ENCODE measurements at regions not wholly inside any gene's neighbourhood (a gene's known extent, or its start where the extent isn't known, plus 50 kb on each side); places are given as distances from the start of the nearest gene placed in this dataset.
"Not testable (repeated sequence)": the region's sequence is repeated elsewhere in the genome, so short reads cannot be mapped to it uniquely, and the experiment has no call there.

DNA sequence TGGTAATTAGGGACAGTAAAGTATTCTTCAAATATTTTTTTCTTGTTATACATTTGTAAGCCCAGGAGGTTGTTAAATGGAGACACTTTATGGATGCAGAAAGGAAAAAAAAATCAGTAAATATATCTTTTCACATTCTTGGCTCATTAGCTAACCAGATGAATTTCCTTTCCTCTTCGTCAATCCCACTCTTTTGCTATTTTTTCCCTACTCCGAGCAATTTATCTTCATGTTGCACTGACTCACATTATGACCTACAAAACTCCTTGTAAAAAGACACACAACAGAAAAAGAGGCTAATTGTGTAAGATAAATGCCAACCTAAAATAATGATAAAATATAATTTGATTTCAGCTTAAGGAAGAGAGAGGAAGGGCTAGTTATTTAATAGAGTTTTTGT lies 472.9 kb upstream of the ZNF337 start:
- Mint-ChIP-seq H3K9me3 (no peaks in the 10 kb centered on the region), H3K36me3 (ENCODE audit: low read depth) (no peaks in the 10 kb centered on the region), H3K4me1 (no peaks in the 10 kb centered on the region), H3K27ac (no peak overlapping the region), H3K27me3 (ENCODE audit: low read depth) (no peaks in the 10 kb centered on the region), H3K4me3 (no peak overlapping the region)
- TF ChIP-seq, protein P1, sequence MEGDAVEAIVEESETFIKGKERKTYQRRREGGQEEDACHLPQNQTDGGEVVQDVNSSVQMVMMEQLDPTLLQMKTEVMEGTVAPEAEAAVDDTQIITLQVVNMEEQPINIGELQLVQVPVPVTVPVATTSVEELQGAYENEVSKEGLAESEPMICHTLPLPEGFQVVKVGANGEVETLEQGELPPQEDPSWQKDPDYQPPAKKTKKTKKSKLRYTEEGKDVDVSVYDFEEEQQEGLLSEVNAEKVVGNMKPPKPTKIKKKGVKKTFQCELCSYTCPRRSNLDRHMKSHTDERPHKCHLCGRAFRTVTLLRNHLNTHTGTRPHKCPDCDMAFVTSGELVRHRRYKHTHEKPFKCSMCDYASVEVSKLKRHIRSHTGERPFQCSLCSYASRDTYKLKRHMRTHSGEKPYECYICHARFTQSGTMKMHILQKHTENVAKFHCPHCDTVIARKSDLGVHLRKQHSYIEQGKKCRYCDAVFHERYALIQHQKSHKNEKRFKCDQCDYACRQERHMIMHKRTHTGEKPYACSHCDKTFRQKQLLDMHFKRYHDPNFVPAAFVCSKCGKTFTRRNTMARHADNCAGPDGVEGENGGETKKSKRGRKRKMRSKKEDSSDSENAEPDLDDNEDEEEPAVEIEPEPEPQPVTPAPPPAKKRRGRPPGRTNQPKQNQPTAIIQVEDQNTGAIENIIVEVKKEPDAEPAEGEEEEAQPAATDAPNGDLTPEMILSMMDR (IDR thresholded peaks at IDR 0.05; ENCODE audit: unreplicated experiment in 3 of 3), result no peak

- Mint-ChIP-seq H3K36me3 (ENCODE audit: low read depth) (no peaks in the 10 kb centered on the region), H3K27me3 (ENCODE audit: low read depth) (no peaks in the 10 kb centered on the region), H3K4me3 (no peak overlapping the region), H3K27ac (no peak overlapping the region), H3K4me1 (no peaks in the 10 kb centered on the region), H3K9me3 (no peaks in the 10 kb centered on the region)
- TF ChIP-seq, protein P1 (IDR thresholded peaks at IDR 0.05; ENCODE audit: unreplicated experiment in 3 of 3), result no peak
Measured at GRCh38 chr20:26167499-26167898, 470.8 kb upstream of the ZNF337 start.

GRCh38 chr20:26163890-26164289 lies 467.2 kb upstream of the ZNF337 start:
- H3K27me3 Mint-ChIP-seq (ENCODE audit: low read depth), result no peaks in the 10 kb centered on the region
- H3K4me3 Mint-ChIP-seq, result no peak overlapping the region
- H3K27ac Mint-ChIP-seq, result no peak overlapping the region
- no peaks in the 10 kb centered on the region for H3K9me3 Mint-ChIP-seq
- TF ChIP-seq, protein P1 (IDR thresholded peaks at IDR 0.05; ENCODE audit: unreplicated experiment in 3 of 3), result no peak
- H3K36me3 Mint-ChIP-seq (ENCODE audit: low read depth), result no peaks in the 10 kb centered on the region
- no peaks in the 10 kb centered on the region for H3K4me1 Mint-ChIP-seq

- H3K9me3 Mint-ChIP-seq; H3K4me1 Mint-ChIP-seq; H3K36me3 Mint-ChIP-seq (ENCODE audit: low read depth); H3K27ac Mint-ChIP-seq; H3K27me3 Mint-ChIP-seq (ENCODE audit: low read depth); H3K4me3 Mint-ChIP-seq: not testable (repeated sequence)
Measured at GRCh38 chr20:26163151-26163550, 466.5 kb upstream of the ZNF337 start.

DNA sequence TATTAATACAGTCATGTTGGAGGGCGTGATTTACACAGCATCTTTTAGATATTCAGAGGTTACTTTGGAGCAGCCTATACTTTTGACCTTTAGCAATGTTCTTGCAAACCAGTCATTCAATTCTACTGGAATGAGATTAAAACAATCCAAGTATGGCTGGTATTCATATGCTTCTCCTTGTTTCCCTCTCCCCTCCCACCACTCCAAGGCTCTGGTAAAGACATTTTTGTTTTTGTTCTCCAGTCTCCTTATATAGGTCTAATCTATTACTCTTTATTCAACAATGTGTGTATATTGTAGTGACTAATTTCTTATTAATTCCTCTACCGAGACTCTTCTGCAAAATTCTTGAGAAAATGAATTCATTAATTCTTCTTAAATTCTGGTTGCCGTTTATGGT lies 465.1 kb upstream of the ZNF337 start:
- not testable (repeated sequence) for H3K4me3 Mint-ChIP-seq; H3K4me1 Mint-ChIP-seq; H3K9me3 Mint-ChIP-seq; H3K27ac Mint-ChIP-seq; H3K27me3 Mint-ChIP-seq (ENCODE audit: low read depth); H3K36me3 Mint-ChIP-seq (ENCODE audit: low read depth)

GRCh38 chr20:26160916-26161315 lies 464.3 kb upstream of the ZNF337 start:
- H3K27ac Mint-ChIP-seq; H3K36me3 Mint-ChIP-seq (ENCODE audit: low read depth); H3K4me1 Mint-ChIP-seq; H3K4me3 Mint-ChIP-seq; H3K9me3 Mint-ChIP-seq; H3K27me3 Mint-ChIP-seq (ENCODE audit: low read depth): not testable (repeated sequence)

DNA sequence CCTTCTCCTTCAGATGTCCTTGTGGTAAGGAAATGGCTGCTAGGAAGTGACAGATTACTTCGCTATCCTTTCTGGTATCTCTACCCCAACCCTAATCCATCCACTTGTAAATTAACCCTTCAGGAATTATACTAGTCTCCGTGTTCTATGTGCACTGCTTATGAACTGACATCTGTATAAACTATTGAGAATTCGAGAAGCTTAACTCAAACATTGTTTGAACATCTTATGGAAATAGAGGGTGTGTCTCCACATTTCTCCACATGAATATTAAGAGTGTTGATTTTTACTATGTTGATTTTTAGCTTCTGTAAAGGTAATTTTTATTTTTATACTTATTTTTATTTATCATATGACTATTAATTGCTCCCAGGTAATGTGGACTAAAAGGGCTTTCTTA lies 457.6 kb upstream of the ZNF337 start:
- Mint-ChIP-seq H3K27me3 (ENCODE audit: low read depth) (no peaks in the 10 kb centered on the region), H3K4me3 (no peak overlapping the region), H3K36me3 (ENCODE audit: low read depth) (no peaks in the 10 kb centered on the region), H3K27ac (no peak overlapping the region), H3K4me1 (no peaks in the 10 kb centered on the region), H3K9me3 (no peaks in the 10 kb centered on the region)
- TF ChIP-seq, protein P1 (IDR thresholded peaks at IDR 0.05; ENCODE audit: unreplicated experiment in 3 of 3), result no peak

All from nephron (organoid).